ENCODE measurements at regions not wholly inside any gene's neighbourhood (a gene's known extent, or its start where the extent isn't known, plus 50 kb on each side); places are given as distances from the start of the nearest gene placed in this dataset.

DNA sequence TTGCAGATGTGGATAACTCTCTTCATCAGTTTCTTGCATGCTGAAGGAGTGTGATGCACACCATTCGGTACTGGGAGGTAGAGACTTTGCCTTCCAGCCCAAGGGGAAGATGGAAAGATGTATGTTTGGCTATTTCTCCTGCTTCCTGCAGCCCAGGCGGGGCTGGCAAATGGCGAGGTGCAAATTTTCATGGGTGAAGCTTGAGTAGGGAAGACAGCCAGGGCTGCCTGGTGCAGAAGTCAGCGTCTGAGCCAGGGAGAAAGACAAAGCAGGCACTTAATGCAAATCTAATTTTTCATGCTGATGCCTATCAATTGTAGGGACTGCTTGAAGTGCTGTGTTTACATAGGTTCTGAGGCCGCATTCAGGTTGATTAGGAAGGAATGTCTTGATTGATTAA, 384.7 kb upstream of the EEF2KMT start:
- TF ChIP-seq POLR2A (IDR thresholded peaks at IDR 0.05; ENCODE audit: low read depth, low read length) = no peak
- TF ChIP-seq, protein P1, sequence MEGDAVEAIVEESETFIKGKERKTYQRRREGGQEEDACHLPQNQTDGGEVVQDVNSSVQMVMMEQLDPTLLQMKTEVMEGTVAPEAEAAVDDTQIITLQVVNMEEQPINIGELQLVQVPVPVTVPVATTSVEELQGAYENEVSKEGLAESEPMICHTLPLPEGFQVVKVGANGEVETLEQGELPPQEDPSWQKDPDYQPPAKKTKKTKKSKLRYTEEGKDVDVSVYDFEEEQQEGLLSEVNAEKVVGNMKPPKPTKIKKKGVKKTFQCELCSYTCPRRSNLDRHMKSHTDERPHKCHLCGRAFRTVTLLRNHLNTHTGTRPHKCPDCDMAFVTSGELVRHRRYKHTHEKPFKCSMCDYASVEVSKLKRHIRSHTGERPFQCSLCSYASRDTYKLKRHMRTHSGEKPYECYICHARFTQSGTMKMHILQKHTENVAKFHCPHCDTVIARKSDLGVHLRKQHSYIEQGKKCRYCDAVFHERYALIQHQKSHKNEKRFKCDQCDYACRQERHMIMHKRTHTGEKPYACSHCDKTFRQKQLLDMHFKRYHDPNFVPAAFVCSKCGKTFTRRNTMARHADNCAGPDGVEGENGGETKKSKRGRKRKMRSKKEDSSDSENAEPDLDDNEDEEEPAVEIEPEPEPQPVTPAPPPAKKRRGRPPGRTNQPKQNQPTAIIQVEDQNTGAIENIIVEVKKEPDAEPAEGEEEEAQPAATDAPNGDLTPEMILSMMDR (conservative IDR thresholded peaks at IDR 0.05; ENCODE audit: low read depth, low read length) = no peak
